Kidney (tissue), 13 donors: ENCODE measurements at regions not wholly inside any gene's neighbourhood (a gene's known extent, or its start where the extent isn't known, plus 50 kb on each side); places are given as distances from the start of the nearest gene placed in this dataset.

Experiments used
- DNase-seq, 5 donors: peaks; one replicate each; pipeline ENCODE4 v3.0.0-alpha.2; 2013 to 2020
- FAIRE-seq: peaks from 2 replicates; lab custom pipeline; 2012; peaks lifted over from hg19 to GRCh38; lab: Jason Lieb, UNC
- H3K27ac ChIP-seq, 2 donors: one replicate each; pipeline ENCODE4 v1.7.0; 2013; ENCODE audit warnings: low read depth in 2 of 2, low read length in 2 of 2, inconsistent platforms in 1 of 2
- H3K27me3 ChIP-seq: one replicate; pipeline ENCODE4 v1.7.1; 2013; ENCODE audit warnings: low read length, inconsistent platforms; ENCODE audit not compliant: control insufficient read depth, insufficient read depth
- H3K36me3 ChIP-seq, 3 donors: one replicate each; pipeline versions ENCODE4 v1.7.0 to v1.7.1; 2013; ENCODE audit warnings: low read length in 3 of 3, control low read depth in 1 of 3, inconsistent platforms in 1 of 3; ENCODE audit not compliant: insufficient read depth in 3 of 3, control insufficient read depth in 2 of 3
- H3K4me1 ChIP-seq, 3 donors: one replicate each; pipeline versions ENCODE4 v1.7.0 to v1.7.1; 2013; ENCODE audit warnings: low read length in 3 of 3, inconsistent platforms in 1 of 3, low read depth in 1 of 3; ENCODE audit not compliant: control insufficient read depth in 2 of 3, insufficient read depth in 2 of 3
- H3K4me3 ChIP-seq, 3 donors: one replicate each; pipeline versions ENCODE4 v1.7.0 to v1.8.1; 2013; ENCODE audit warnings: low read length in 3 of 3, control low read depth in 1 of 3, inconsistent platforms in 1 of 3
- H3K9ac ChIP-seq, 3 donors: one replicate each; pipeline versions ENCODE4 v1.7.0 to v1.7.1; 2013; ENCODE audit warnings: low read length in 3 of 3, control low read depth in 1 of 3, inconsistent platforms in 1 of 3
- H3K9me3 ChIP-seq, 3 donors: one replicate each; pipeline versions ENCODE4 v1.7.0 to v1.7.1; 2013; ENCODE audit warnings: low read length in 3 of 3, control low read depth in 1 of 3, inconsistent platforms in 1 of 3; ENCODE audit not compliant: control insufficient read depth in 2 of 3, insufficient read depth in 1 of 3
- intact Hi-C: fragments of 100-400 bp; cut with DNase I; formaldehyde crosslinking; loops from one replicate; pipeline ENCODE4 v1.11.1; 2022
- TF ChIP-seq, protein P1 (sequence below): IDR thresholded peaks from 3 replicates; pipeline ENCODE4 v1.5.1; 2012; ENCODE audit warnings: mild to moderate bottlenecking, moderate library complexity, borderline replicate concordance; ENCODE audit not compliant: insufficient read depth; ENCODE audit errors: extremely low read depth
- donor health status: control.
- donor health status: control.
- donor health status: control.
- donor health status: control.
- donor health status: control.
- donor health status: DM: yes; HTN: yes; CAD: no.
- donor health status: Normal renal cell carcinoma (clear cell type).

DNA sequence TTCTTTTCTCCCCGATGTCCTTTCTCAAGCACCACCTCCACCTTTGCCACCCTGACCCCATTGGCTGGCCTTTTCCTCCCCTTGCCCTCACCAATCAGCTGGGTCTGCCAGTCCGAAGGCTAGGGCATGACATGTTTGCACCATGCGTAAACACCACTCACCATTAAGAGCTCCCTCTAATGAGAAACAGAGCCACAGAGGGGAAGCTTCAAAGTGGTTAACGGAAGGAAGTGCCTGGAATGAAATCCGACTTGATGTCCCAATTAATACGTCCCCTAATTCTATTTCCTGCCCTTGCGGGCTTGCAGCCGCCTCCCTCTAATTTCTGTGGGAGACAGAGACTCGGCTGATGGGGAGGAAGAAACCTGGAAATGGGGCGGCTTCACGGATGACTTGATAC lies 318.5 kb upstream of the TBX3 start:
- TF ChIP-seq, protein P1, sequence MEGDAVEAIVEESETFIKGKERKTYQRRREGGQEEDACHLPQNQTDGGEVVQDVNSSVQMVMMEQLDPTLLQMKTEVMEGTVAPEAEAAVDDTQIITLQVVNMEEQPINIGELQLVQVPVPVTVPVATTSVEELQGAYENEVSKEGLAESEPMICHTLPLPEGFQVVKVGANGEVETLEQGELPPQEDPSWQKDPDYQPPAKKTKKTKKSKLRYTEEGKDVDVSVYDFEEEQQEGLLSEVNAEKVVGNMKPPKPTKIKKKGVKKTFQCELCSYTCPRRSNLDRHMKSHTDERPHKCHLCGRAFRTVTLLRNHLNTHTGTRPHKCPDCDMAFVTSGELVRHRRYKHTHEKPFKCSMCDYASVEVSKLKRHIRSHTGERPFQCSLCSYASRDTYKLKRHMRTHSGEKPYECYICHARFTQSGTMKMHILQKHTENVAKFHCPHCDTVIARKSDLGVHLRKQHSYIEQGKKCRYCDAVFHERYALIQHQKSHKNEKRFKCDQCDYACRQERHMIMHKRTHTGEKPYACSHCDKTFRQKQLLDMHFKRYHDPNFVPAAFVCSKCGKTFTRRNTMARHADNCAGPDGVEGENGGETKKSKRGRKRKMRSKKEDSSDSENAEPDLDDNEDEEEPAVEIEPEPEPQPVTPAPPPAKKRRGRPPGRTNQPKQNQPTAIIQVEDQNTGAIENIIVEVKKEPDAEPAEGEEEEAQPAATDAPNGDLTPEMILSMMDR = no peak
- Histone ChIP-seq H3K4me1 (no peaks in the 10 kb centered on the region), H3K4me3 (no peak overlapping the region), H3K27me3 (no peaks in the 10 kb centered on the region), H3K36me3 (no peaks in the 10 kb centered on the region), H3K27ac (no peak overlapping the region), H3K9me3 (no peaks in the 10 kb centered on the region), H3K9ac (no peak overlapping the region)
- FAIRE-seq = no peak
- DNase-seq = no peak
- intact Hi-C loops = no loop called here

DNA sequence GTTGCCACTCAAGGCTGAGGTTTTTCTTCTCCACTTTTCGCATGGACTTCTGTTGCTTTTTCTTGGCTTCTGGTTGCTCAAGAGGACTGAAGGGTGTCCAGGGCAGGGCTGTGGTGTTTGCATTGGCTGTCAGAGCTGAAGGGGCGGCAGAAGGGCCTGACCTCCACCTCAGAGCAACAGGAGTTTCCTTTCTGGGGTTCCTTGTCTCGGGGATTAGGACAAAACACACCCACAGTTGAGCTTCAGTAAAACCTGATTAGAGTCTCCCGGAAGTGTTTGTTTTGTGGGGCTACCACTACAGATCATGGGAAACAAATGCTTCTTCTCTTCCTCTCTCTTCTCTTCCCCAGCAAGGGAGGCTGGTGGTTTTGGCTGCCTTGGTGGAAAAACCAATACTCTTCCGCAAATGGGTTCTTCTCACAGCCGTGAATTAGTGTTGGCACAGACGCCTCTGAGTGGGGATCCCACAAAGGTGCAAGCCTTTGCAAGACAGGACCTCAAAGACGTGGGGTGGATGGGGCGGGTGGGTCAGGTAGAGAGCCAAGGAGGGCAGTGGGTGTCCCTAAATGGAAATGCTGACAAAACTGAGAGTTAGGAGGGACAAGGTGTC lies 317.7 kb upstream of the TBX3 start:
- Histone ChIP-seq H3K27me3 (no peaks in the 10 kb centered on the region), H3K4me3 (no peak overlapping the region), H3K9me3 (no peaks in the 10 kb centered on the region), H3K9ac (no peak overlapping the region), H3K27ac (no peak overlapping the region), H3K36me3 (no peaks in the 10 kb centered on the region), H3K4me1 (no peaks in the 10 kb centered on the region)
- TF ChIP-seq, protein P1 = no peak
- DNase-seq (no peak), FAIRE-seq (no peak)
- intact Hi-C loops = no loop called here

DNA sequence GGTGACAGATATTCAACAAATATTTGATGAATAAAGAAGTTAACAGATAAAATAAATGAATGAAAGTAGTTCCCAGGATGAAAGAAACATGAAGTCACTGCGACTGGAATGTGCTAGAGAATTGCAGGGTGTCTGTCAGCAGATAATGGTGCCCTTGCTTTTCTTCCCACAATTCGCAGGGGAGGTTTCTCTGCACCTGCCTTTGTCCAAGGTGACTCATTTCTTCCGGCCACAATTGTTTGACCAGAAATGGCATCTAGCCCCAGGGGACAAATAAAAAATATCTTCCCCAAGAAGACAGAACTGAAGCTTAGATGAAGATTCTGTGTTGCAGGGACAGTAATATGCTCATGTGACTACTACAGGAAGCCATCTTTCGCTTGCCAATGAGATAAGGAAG lies 316.1 kb upstream of the TBX3 start:
- TF ChIP-seq, protein P1 = no peak
- intact Hi-C loops = no loop called here
- no peak overlapping the region for H3K9ac ChIP-seq
- no peaks in the 10 kb centered on the region for H3K27me3 ChIP-seq
- FAIRE-seq (no peak), DNase-seq (no peak)
- H3K4me3 ChIP-seq = no peak overlapping the region
- no peak overlapping the region for H3K27ac ChIP-seq
- no peaks in the 10 kb centered on the region for H3K9me3 ChIP-seq
- H3K36me3 ChIP-seq = no peaks in the 10 kb centered on the region
- H3K4me1 ChIP-seq = no peaks in the 10 kb centered on the region

DNA sequence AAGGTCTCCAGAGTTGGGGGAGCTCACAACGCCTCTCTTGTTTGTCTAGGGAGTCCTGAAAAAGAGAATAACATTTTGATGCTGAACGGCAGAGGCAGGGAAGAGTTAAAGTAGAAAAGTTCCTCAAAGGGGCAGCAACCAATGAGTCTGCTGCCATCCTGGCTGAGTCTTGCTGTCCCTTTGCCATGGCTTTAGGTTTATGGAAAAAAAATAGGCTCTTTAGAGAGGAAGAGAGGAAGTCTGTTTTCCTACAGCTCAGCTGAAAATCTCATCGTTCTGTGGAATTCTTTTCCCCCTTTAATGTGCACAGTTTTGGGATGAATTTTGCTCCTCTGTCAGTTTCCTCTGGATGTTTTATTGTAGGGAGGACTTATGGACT lies 314.8 kb upstream of the TBX3 start:
- H3K4me1 ChIP-seq = no peaks in the 10 kb centered on the region
- DNase-seq (no peak), FAIRE-seq (no peak)
- no peaks in the 10 kb centered on the region for H3K27me3 ChIP-seq
- TF ChIP-seq, protein P1 = no peak
- intact Hi-C loops = no loop called here
- H3K9ac ChIP-seq = no peak overlapping the region
- no peaks in the 10 kb centered on the region for H3K36me3 ChIP-seq
- no peak overlapping the region for H3K27ac ChIP-seq
- H3K9me3 ChIP-seq = no peaks in the 10 kb centered on the region
- H3K4me3 ChIP-seq = no peak overlapping the region
